ENCODE measurements at regions not wholly inside any gene's neighbourhood (a gene's known extent, or its start where the extent isn't known, plus 50 kb on each side); places are given as distances from the start of the nearest gene placed in this dataset.
"Not testable (repeated sequence)": the region's sequence is repeated elsewhere in the genome, so short reads cannot be mapped to it uniquely, and the experiment has no call there.

- no peak for TF ChIP-seq CTCF (IDR thresholded peaks at IDR 0.05; ENCODE audit: low read length, missing control alignments)
- DNase-seq (ENCODE audit: low read depth) = peak; percentile 3
- no peak overlapping the region for H3K4me3 ChIP-seq (replicated peaks; ENCODE audit: low read depth, low read length)
Observed at GRCh38 chr5:82470185-82470994, 192.2 kb upstream of the RPS23 start.

- H3K4me3 ChIP-seq (replicated peaks; ENCODE audit: low read depth, low read length) = no peak overlapping the region
- TF ChIP-seq CTCF (IDR thresholded peaks at IDR 0.05; ENCODE audit: low read length, missing control alignments) = peak; percentile 16
- peak; percentile 55 for DNase-seq (ENCODE audit: low read depth)
Observed at GRCh38 chr5:82466986-82467561, 188.9 kb upstream of the RPS23 start.

- no peak overlapping the region for H3K4me3 ChIP-seq (replicated peaks; ENCODE audit: low read depth, low read length)
- DNase-seq (ENCODE audit: low read depth) = peak; percentile 9
- no peak for TF ChIP-seq CTCF (IDR thresholded peaks at IDR 0.05; ENCODE audit: low read length, missing control alignments)
Observed at GRCh38 chr5:82465235-82465634, 187.1 kb upstream of the RPS23 start.

GRCh38 chr5:82459626-82460025 is 181.5 kb upstream of the RPS23 start:
- H3K4me3 ChIP-seq (replicated peaks; ENCODE audit: low read depth, low read length) = no peak overlapping the region
- no peak for TF ChIP-seq CTCF (IDR thresholded peaks at IDR 0.05; ENCODE audit: low read length, missing control alignments)
- DNase-seq (ENCODE audit: low read depth) = no peak

- DNase-seq (ENCODE audit: low read depth); H3K4me3 ChIP-seq (replicated peaks; ENCODE audit: low read depth, low read length): not testable (repeated sequence)
Observed at GRCh38 chr5:82455317-82455716, 177.2 kb upstream of the RPS23 start.

- no peak for TF ChIP-seq CTCF (IDR thresholded peaks at IDR 0.05; ENCODE audit: low read length, missing control alignments)
- H3K4me3 ChIP-seq (replicated peaks; ENCODE audit: low read depth, low read length) = no peak overlapping the region
- DNase-seq (ENCODE audit: low read depth) = no peak
Observed at GRCh38 chr5:82448374-82448773, 170.2 kb upstream of the RPS23 start.

GRCh38 chr5:82447913-82448312 is 169.8 kb upstream of the RPS23 start:
- H3K4me3 ChIP-seq (replicated peaks; ENCODE audit: low read depth, low read length) = no peak overlapping the region
- TF ChIP-seq CTCF (IDR thresholded peaks at IDR 0.05; ENCODE audit: low read length, missing control alignments) = no peak
- DNase-seq (ENCODE audit: low read depth) = no peak
